Fibroblast of the aortic adventitia (primary cell): ENCODE measurements at regions not wholly inside any gene's neighbourhood (a gene's known extent, or its start where the extent isn't known, plus 50 kb on each side); places are given as distances from the start of the nearest gene placed in this dataset.

ENCODE experiments used
- DNase-seq: peaks from one replicate; pipeline ENCODE4 v3.0.0-alpha.2; 2010; ENCODE audit warnings: low read depth
- H3K4me3 ChIP-seq: 2 replicates; pipeline ENCODE4 v1.5.1; 2011; ENCODE audit warnings: low read depth, mild to moderate bottlenecking, control low read depth, low read length, moderate library complexity
- TF ChIP-seq, protein P1 (sequence below): IDR thresholded peaks from 2 replicates; pipeline ENCODE4 v1.5.1; 2011; ENCODE audit warnings: mild to moderate bottlenecking, low read length, control low read depth, inconsistent platforms; ENCODE audit not compliant: insufficient read depth

GRCh38 chr4:127071443-127071842, 561.3 kb upstream of the INTU start:
- no peak overlapping the region for H3K4me3 ChIP-seq

GRCh38 chr4:127080141-127080540, 552.6 kb upstream of the INTU start:
- no peak overlapping the region for H3K4me3 ChIP-seq
- no peak for DNase-seq
- TF ChIP-seq, protein P1, sequence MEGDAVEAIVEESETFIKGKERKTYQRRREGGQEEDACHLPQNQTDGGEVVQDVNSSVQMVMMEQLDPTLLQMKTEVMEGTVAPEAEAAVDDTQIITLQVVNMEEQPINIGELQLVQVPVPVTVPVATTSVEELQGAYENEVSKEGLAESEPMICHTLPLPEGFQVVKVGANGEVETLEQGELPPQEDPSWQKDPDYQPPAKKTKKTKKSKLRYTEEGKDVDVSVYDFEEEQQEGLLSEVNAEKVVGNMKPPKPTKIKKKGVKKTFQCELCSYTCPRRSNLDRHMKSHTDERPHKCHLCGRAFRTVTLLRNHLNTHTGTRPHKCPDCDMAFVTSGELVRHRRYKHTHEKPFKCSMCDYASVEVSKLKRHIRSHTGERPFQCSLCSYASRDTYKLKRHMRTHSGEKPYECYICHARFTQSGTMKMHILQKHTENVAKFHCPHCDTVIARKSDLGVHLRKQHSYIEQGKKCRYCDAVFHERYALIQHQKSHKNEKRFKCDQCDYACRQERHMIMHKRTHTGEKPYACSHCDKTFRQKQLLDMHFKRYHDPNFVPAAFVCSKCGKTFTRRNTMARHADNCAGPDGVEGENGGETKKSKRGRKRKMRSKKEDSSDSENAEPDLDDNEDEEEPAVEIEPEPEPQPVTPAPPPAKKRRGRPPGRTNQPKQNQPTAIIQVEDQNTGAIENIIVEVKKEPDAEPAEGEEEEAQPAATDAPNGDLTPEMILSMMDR = no peak

More at GRCh38 chr4:127071443-127071842, 561.3 kb upstream of the INTU start:
- TF ChIP-seq, protein P1 = no peak
- DNase-seq = no peak

DNA sequence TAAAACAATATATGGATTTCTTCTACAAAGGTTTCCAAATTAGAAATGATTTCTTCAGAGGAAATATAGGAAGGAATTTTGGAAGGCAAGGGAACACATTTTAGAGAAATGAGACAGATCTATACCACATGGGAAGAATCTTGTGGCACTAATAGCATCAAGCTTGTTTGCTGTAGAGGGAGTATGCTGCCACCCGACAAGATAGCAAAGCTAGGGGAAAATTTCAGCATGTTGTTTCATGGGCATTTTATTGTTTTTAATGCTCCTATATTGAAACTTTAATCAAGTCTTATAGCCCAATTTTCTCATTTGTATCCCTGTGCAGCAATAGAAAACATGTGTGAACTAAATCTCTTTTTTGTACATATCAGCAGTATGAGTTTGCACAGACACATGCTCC, 551.7 kb upstream of the INTU start:
- no peak for DNase-seq
- TF ChIP-seq, protein P1 = no peak
- H3K4me3 ChIP-seq = no peak overlapping the region

GRCh38 chr4:127082986-127083385, 549.8 kb upstream of the INTU start:
- TF ChIP-seq, protein P1 = no peak
- DNase-seq = no peak
- no peak overlapping the region for H3K4me3 ChIP-seq

DNA sequence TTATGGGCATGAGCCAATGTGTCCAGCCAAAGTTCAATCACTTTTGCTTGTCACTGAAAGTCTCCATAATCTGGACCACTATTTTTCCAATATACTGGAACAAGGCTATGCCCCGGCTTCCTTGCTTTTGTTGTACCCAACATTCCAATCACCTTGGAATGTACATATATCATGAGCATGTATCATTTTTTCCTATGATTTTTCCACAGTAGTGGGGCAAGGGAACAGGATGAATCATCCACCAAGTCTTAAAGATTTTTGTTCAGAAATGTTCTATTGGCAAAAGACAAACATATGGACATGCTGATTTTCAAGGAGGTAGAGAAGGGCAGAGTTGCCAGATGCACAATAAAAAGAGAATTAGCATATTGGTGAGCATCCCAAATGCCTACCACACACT, 548.1 kb upstream of the INTU start:
- no peak overlapping the region for H3K4me3 ChIP-seq
- no peak for DNase-seq
- TF ChIP-seq, protein P1 = no peak

DNA sequence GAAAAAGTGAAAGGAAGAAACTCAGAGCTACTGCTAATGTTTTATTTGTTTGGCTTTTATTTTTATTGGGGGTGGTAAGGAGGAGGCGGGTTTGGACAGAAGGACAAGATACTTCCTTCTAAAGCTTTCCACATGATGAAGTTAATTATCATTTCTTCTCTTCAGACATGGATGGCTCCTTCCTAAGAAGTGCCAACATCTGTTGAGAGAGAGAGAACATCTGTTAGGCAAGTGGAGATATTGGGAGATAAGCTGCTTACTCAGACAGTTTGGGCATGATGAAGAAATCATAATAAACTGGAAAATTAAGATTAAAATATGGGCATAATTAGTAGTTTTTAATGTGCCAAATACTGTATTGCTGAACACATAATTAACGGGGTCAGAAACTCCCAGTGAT, 535.7 kb upstream of the INTU start:
- TF ChIP-seq, protein P1 = no peak
- H3K4me3 ChIP-seq = no peak overlapping the region
- DNase-seq = no peak

DNA sequence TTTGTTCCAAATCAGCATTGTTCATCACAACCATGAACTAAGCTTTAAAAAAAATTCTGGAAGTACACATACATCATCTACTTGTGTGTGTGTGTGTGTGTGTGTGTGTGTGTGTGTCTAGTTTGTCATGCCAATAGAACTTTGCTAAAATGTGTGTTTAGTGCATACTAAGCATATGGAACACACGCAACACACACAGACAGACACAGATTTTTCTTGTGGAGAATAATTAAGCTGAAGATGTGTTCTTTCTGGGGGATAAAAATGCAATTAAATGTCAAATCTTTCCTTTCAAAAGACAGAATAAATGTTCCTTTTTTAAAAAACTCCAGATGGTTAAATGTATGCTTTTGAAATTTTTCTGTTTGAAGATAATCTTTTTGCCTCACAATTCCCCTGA, 530.4 kb upstream of the INTU start:
- no peak for DNase-seq
- no peak overlapping the region for H3K4me3 ChIP-seq
- TF ChIP-seq, protein P1 = no peak
